Transverse colon (tissue), 4 donors: ENCODE measurements at regions not wholly inside any gene's neighbourhood (a gene's known extent, or its start where the extent isn't known, plus 50 kb on each side); places are given as distances from the start of the nearest gene placed in this dataset.

ENCODE experiments used
- DNase-seq: peaks from one replicate; pipeline ENCODE4 v3.0.0-alpha.2; 2019
- H3K27ac ChIP-seq, 4 donors: fragments of 200-600 bp; sonication (generic); 2 replicates each; pipeline ENCODE4 v1.5.1; 2016 to 2018; ENCODE audit warnings: inconsistent platforms in 4 of 4
- H3K27me3 ChIP-seq: fragments of 200-600 bp; sonication (generic); 2 replicates; pipeline ENCODE4 v1.5.1; 2017; ENCODE audit warnings: inconsistent platforms
- H3K36me3 ChIP-seq, 4 donors: fragments of 200-600 bp; sonication (generic); 2 replicates each; pipeline ENCODE4 v1.5.1; 2017 to 2019; ENCODE audit warnings: inconsistent platforms in 4 of 4
- H3K4me1 ChIP-seq, 4 donors: fragments of 200-600 bp; sonication (generic); 2 replicates each; pipeline ENCODE4 v1.5.1; 2017 to 2020; ENCODE audit warnings: inconsistent platforms in 4 of 4
- H3K4me3 ChIP-seq, 4 donors: fragments of 200-600 bp; sonication (generic); 1 replicate in 1 of 4; 2 replicates in 3 of 4; pipeline versions ENCODE4 v1.5.1 to v1.6.1; 2017 to 2019; ENCODE audit warnings: inconsistent platforms in 4 of 4
- H3K9me3 ChIP-seq, 2 donors: fragments of 200-600 bp; sonication (generic); 2 replicates each; pipeline ENCODE4 v1.5.1; 2017 to 2019; ENCODE audit warnings: inconsistent platforms in 2 of 2
- EP300 ChIP-seq: sonication (generic); formaldehyde crosslinking; IDR thresholded peaks from one replicate; pipeline ENCODE4 v1.6.1; 2017; ENCODE audit warnings: antibody characterized with exemption, low read depth
- POLR2A ChIP-seq: fragments of 450-650 bp; IDR thresholded peaks from one replicate; pipeline ENCODE4 v1.6.1; 2016; ENCODE audit warnings: antibody characterized with exemption, mild to moderate bottlenecking, moderate library complexity
- POLR2AphosphoS5 ChIP-seq, 3 donors: sonication (generic); formaldehyde crosslinking; IDR thresholded peaks; one replicate each; pipeline ENCODE4 v1.6.1; 2016; ENCODE audit warnings: antibody characterized with exemption in 3 of 3
- WGBS, 2 donors: methylation state at CpG; one replicate each; pipeline ENCODE4 v1.1.5; 2018; ENCODE audit warnings: low coverage in 1 of 2; 5-methylcytosine and 5-hydroxymethylcytosine counted together
- in situ Hi-C, 4 donors: fragments of 200-750 bp; cut with MboI; loops; one replicate each; pipeline versions ENCODE4 v1.15.0 to v1.15.1; 2017; ENCODE audit warnings: low sequenced_read_pairs in 3 of 4, low pct_ligation_motif_present in 1 of 4, low pct_unique_long_range_greater_than_20kb in 1 of 4
- intact Hi-C: fragments of 100-400 bp; cut with DNase I; formaldehyde crosslinking; loops from one replicate; pipeline ENCODE4 v1.15.1; 2023; ENCODE audit warnings: low total_unique reads
- TF ChIP-seq, protein P1 (sequence below), 5 experiments: fragments of 200-600 bp in 3 of 5; fragments of 450-650 bp in 2 of 5; sonication (generic) in 3 of 5; IDR thresholded peaks; 1 replicate in 2 of 5; 2 replicates in 3 of 5; pipeline ENCODE4 v1.5.1; 2016 to 2017; ENCODE audit warnings: antibody characterized with exemption in 5 of 5, inconsistent platforms in 3 of 5, mild to moderate bottlenecking in 2 of 5, moderate library complexity in 1 of 5

DNA sequence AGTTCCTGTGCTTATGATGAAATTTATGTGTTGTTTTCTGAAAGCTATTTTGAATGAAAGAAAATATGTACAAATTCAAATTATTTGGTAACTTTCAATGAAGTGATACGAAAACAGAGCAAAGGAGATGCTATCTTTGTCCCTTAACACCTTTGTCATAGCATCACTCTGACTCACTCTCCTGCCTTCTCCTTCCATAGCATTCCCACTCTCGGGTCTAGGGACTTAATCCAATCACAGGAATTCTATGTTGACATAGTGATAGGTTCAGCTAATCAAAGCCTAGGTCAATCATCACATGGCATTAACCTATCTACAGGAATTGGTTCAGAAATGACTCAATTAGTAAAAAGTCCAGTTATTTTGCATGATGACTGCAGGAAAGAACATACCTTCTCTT is 464.7 kb upstream of the RORB start:
- H3K9me3 ChIP-seq = no peaks in the 10 kb centered on the region
- H3K36me3 ChIP-seq = no peaks in the 10 kb centered on the region
- no peak for DNase-seq
- no peak overlapping the region for H3K4me3 ChIP-seq
- intact Hi-C loops = no loop called here
- no peak overlapping the region for H3K27ac ChIP-seq
- in situ Hi-C loops = no loop called here
- no peaks in the 10 kb centered on the region for H3K4me1 ChIP-seq
- no peaks in the 10 kb centered on the region for H3K27me3 ChIP-seq
- 28 to 51% methylated on average over 2 of the region's 2 CpGs for WGBS, 2 donors
- TF ChIP-seq EP300 (no peak), POLR2AphosphoS5 (IDR thresholded peaks at IDR 0.05) (no peak), POLR2A (no peak)
- TF ChIP-seq, protein P1, sequence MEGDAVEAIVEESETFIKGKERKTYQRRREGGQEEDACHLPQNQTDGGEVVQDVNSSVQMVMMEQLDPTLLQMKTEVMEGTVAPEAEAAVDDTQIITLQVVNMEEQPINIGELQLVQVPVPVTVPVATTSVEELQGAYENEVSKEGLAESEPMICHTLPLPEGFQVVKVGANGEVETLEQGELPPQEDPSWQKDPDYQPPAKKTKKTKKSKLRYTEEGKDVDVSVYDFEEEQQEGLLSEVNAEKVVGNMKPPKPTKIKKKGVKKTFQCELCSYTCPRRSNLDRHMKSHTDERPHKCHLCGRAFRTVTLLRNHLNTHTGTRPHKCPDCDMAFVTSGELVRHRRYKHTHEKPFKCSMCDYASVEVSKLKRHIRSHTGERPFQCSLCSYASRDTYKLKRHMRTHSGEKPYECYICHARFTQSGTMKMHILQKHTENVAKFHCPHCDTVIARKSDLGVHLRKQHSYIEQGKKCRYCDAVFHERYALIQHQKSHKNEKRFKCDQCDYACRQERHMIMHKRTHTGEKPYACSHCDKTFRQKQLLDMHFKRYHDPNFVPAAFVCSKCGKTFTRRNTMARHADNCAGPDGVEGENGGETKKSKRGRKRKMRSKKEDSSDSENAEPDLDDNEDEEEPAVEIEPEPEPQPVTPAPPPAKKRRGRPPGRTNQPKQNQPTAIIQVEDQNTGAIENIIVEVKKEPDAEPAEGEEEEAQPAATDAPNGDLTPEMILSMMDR (IDR thresholded peaks at IDR 0.05) = no peak

- H3K27me3 ChIP-seq = no peaks in the 10 kb centered on the region
- no peaks in the 10 kb centered on the region for H3K36me3 ChIP-seq
- 43% methylated on average over 2 of the region's 2 CpGs; no CpG with 5 or more reads in 1 of the 2 donors for WGBS, 2 donors
- H3K4me3 ChIP-seq = no peak overlapping the region
- H3K9me3 ChIP-seq = no peaks in the 10 kb centered on the region
- H3K4me1 ChIP-seq = no peaks in the 10 kb centered on the region
- intact Hi-C loops (no loop called here), in situ Hi-C loops (no loop called here)
- TF ChIP-seq, protein P1 (IDR thresholded peaks at IDR 0.05) = no peak
- TF ChIP-seq POLR2A = no peak
- TF ChIP-seq EP300 = no peak
- TF ChIP-seq POLR2AphosphoS5 (IDR thresholded peaks at IDR 0.05) = no peak
- H3K27ac ChIP-seq = no peak overlapping the region
- no peak for DNase-seq
These were observed 461.3 kb upstream of the RORB start for GRCh38 chr9:74035786-74036185.

DNA sequence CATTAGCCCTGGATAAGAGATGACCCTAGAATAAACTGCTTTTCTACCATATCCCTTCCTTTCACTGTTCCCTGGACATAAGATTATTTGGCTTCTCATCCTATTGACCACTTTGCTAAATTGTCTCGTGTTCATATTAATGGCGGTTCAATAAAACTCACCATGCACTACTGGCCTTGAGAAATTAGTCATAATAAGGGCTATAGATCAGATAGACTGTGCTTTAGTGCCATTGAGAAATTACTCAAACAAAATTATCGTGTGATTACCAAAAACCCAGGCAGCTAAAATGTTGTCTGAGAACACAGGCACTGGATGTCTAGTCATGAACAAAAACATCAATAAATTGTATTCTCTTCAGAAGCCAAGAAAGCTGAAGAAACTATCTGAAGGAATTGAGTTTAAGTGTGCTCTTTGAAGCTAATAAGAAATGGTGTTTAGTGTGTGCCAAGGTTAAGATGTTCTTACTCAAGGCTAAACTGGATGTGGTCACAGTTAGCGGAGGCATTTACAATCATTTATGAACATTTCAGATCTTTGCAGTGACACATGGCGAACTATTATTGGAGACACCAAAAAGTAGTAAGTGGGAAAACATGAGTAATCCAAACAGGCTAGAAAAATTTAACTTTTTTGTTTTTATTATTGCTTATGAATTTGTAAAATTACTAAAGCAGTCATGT is 460.4 kb upstream of the RORB start:
- in situ Hi-C loops = no loop called here
- H3K4me3 ChIP-seq = no peak overlapping the region
- H3K36me3 ChIP-seq = no peaks in the 10 kb centered on the region
- no peak overlapping the region for H3K27ac ChIP-seq
- no peak for DNase-seq
- H3K9me3 ChIP-seq = no peaks in the 10 kb centered on the region
- H3K4me1 ChIP-seq = no peaks in the 10 kb centered on the region
- TF ChIP-seq POLR2A (no peak), EP300 (no peak), POLR2AphosphoS5 (IDR thresholded peaks at IDR 0.05) (no peak)
- TF ChIP-seq, protein P1 (IDR thresholded peaks at IDR 0.05) = no peak
- no peaks in the 10 kb centered on the region for H3K27me3 ChIP-seq
- intact Hi-C loops = no loop called here
- 79 to 82% methylated on average over 5 of the region's 5 CpGs for WGBS, 2 donors

DNA sequence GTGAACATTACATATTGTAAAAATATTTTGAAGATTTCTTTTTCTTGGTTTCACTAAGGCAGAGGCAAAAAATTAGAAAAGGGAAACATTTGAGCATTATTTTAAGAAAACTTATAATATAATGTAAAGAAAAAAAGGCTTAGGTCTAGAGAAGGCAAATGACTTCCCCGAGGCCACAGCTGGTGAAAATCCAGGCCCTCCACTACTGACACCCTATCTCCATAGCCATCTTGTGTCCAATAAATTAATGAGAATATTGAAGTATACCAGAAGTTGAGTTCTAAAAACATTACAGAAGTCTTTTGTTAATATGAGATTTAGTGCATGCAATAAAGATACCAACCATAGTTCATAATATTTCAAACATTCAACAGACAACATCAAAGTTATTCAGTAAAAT is 459.9 kb upstream of the RORB start:
- WGBS, 2 donors = 57 to 79% methylated on average over 1 of the region's 1 CpG
- H3K27ac ChIP-seq = no peak overlapping the region
- H3K4me3 ChIP-seq = no peak overlapping the region
- H3K27me3 ChIP-seq = no peaks in the 10 kb centered on the region
- no peaks in the 10 kb centered on the region for H3K9me3 ChIP-seq
- no peaks in the 10 kb centered on the region for H3K36me3 ChIP-seq
- in situ Hi-C loops (no loop called here), intact Hi-C loops (no loop called here)
- H3K4me1 ChIP-seq = no peaks in the 10 kb centered on the region
- TF ChIP-seq POLR2A (no peak), POLR2AphosphoS5 (IDR thresholded peaks at IDR 0.05) (no peak), EP300 (no peak)
- TF ChIP-seq, protein P1 (IDR thresholded peaks at IDR 0.05) = no peak
- DNase-seq = no peak
